HG03378 (cell line): ENCODE measurements at regions not wholly inside any gene's neighbourhood (a gene's known extent, or its start where the extent isn't known, plus 50 kb on each side); places are given as distances from the start of the nearest gene placed in this dataset.

Experiments
- ATAC-seq: cut with Tn5 transposase; IDR thresholded peaks from one replicate; pipeline ENCODE4 v1.9.1; 2021; ENCODE audit warnings: mild to moderate bottlenecking, moderate library complexity; ENCODE audit not compliant: unreplicated experiment

- no peak for ATAC-seq
These were observed 208.0 kb upstream of the ANKRD55 start for GRCh38 chr5:56440871-56441740.

- no peak for ATAC-seq
These were observed 201.9 kb upstream of the ANKRD55 start for GRCh38 chr5:56434986-56435385.

- ATAC-seq = no peak
These were observed 200.0 kb upstream of the ANKRD55 start for GRCh38 chr5:56433039-56433617.

- no peak for ATAC-seq
These were observed 199.2 kb upstream of the ANKRD55 start for GRCh38 chr5:56432321-56432720.

- ATAC-seq = no peak
These were observed 197.3 kb upstream of the ANKRD55 start for GRCh38 chr5:56430422-56430821.

GRCh38 chr5:56429110-56429561 lies 196.0 kb upstream of the ANKRD55 start:
- ATAC-seq = no peak

GRCh38 chr5:56426693-56427092 lies 193.6 kb upstream of the ANKRD55 start:
- no peak for ATAC-seq

- ATAC-seq = no peak
These were observed 189.1 kb upstream of the ANKRD55 start for GRCh38 chr5:56422076-56422762.

- no peak for ATAC-seq
These were observed 188.3 kb upstream of the ANKRD55 start for GRCh38 chr5:56421246-56422075.

- no peak for ATAC-seq
These were observed 187.2 kb upstream of the ANKRD55 start for GRCh38 chr5:56420323-56420722.

- ATAC-seq = no peak
These were observed 186.5 kb upstream of the ANKRD55 start for GRCh38 chr5:56419667-56420066.

- peak; percentile 90 for ATAC-seq
These were observed 182.2 kb upstream of the ANKRD55 start for GRCh38 chr5:56415356-56415765.

- ATAC-seq = no peak
These were observed 180.9 kb upstream of the ANKRD55 start for GRCh38 chr5:56414066-56414465.

GRCh38 chr5:56413546-56413945 lies 180.4 kb upstream of the ANKRD55 start:
- no peak for ATAC-seq

GRCh38 chr5:56412601-56413379 lies 179.7 kb upstream of the ANKRD55 start:
- ATAC-seq = peak; percentile 77

GRCh38 chr5:56410696-56411095 lies 177.6 kb upstream of the ANKRD55 start:
- ATAC-seq = no peak

GRCh38 chr5:56409331-56410190 lies 176.4 kb upstream of the ANKRD55 start:
- ATAC-seq = no peak

GRCh38 chr5:56406838-56407237 lies 173.7 kb upstream of the ANKRD55 start:
- no peak for ATAC-seq

- no peak for ATAC-seq
These were observed 173.1 kb upstream of the ANKRD55 start for GRCh38 chr5:56406221-56406620.
